Right cardiac atrium (tissue), 5 donors: ENCODE measurements at regions not wholly inside any gene's neighbourhood (a gene's known extent, or its start where the extent isn't known, plus 50 kb on each side); places are given as distances from the start of the nearest gene placed in this dataset.

ENCODE experiments used
- ATAC-seq, 2 donors: fragments of 200-7000 bp; cut with Tn5 transposase; one replicate each; pipeline versions ENCODE4 v1.8.0 to v1.9.1; 2020; ENCODE audit warnings: moderate library complexity in 2 of 2, mild to moderate bottlenecking in 1 of 2
- DNase-seq, 3 donors: peaks; one replicate each; pipeline ENCODE4 v3.0.0-alpha.2; 2020
- H3K27ac ChIP-seq: one replicate; pipeline ENCODE4 v1.5.1; 2013; ENCODE audit warnings: mild to moderate bottlenecking, low read length, control low read depth, moderate library complexity
- H3K27me3 ChIP-seq: one replicate; pipeline ENCODE4 v1.6.1; 2013; ENCODE audit not compliant: control insufficient read depth, insufficient read depth
- H3K4me1 ChIP-seq: one replicate; pipeline ENCODE4 v1.6.1; 2013; ENCODE audit warnings: low read length; ENCODE audit not compliant: control insufficient read depth, insufficient read depth
- H3K4me3 ChIP-seq: one replicate; pipeline ENCODE4 v1.5.1; 2013; ENCODE audit warnings: low read length, control low read depth
- H3K9me3 ChIP-seq: one replicate; pipeline ENCODE4 v1.6.1; 2013; ENCODE audit warnings: low read length; ENCODE audit not compliant: control insufficient read depth
- WGBS: extraction: QIAGEN DNeasy Blood & Tissue Kit; methylation state at CpG from one replicate; pipeline ENCODE4 v1.1.7; 2013; 5-methylcytosine and 5-hydroxymethylcytosine counted together
- intact Hi-C, 4 donors: fragments of 100-400 bp; cut with DNase I; formaldehyde crosslinking; loops; one replicate each; pipeline versions ENCODE4 v1.11.0 to v1.14.0; 2022 to 2023
- donor health status: healthy with polysubstance abuse.
- donor health status: DM: no; HTN: yes; CAD: no.
- donor health status: DM: no; HTN: no; CAD: no.
- donor health status: DM: no; HTN: yes; CAD: no; lungs with severe emphysema.
- donor health status: DM: yes; HTN: yes; CAD: no.

DNA sequence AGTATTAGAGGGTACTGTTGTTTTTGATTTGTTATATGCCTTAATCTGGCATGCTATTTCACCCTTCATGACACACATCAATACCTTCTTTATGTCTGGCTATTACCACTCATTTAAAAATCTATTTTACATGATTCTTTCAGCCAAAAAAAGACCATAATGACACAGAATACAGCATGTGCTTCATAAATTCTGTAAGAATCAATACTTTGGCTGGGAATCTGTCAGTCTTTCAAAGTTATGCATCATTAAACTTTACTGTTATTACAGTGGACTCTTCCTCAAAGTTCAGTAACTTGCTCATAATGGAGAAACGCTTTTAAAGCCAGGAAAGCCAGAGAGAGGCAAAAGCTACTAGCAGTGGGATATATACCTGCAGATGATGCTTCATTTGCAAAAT lies 247.2 kb upstream of the ADGRL2 start:
- Histone ChIP-seq H3K27me3 (no peaks in the 10 kb centered on the region), H3K4me3 (no peak overlapping the region), H3K27ac (no peak overlapping the region), H3K9me3 (no peaks in the 10 kb centered on the region), H3K4me1 (no peaks in the 10 kb centered on the region)
- intact Hi-C loops, result loop anchor here in 1 of 4 donors (10.0 kb wide), 1 partner anchor 201 kb away; no protein-coding TSS in a partner anchor
- ATAC-seq (no peak), DNase-seq (no peak)
- WGBS, result 92% methylated on average over 1 of the region's 1 CpG

- DNase-seq (no peak), ATAC-seq (no peak)
- Histone ChIP-seq H3K27ac (no peak overlapping the region), H3K27me3 (no peaks in the 10 kb centered on the region), H3K9me3 (no peaks in the 10 kb centered on the region), H3K4me1 (no peaks in the 10 kb centered on the region), H3K4me3 (no peak overlapping the region)
- 85% methylated on average over 1 of the region's 1 CpG for WGBS
- intact Hi-C loops, result loop anchor here in 1 of 4 donors (10.0 kb wide), 1 partner anchor 203 kb away; no protein-coding TSS in a partner anchor
These were observed 248.8 kb upstream of the ADGRL2 start for GRCh38 chr1:81551946-81552345.

- Histone ChIP-seq H3K9me3 (no peaks in the 10 kb centered on the region), H3K27me3 (no peaks in the 10 kb centered on the region), H3K4me3 (no peak overlapping the region), H3K4me1 (no peaks in the 10 kb centered on the region), H3K27ac (no peak overlapping the region)
- ATAC-seq (peak in 1 of 2 donors; percentile 34), DNase-seq (no peak)
- intact Hi-C loops, result loop anchor here in 1 of 4 donors (10.0 kb wide), 1 partner anchor 204 kb away; no protein-coding TSS in a partner anchor
- 63% methylated on average over 1 of the region's 1 CpG for WGBS
These were observed 250.0 kb upstream of the ADGRL2 start for GRCh38 chr1:81550753-81551152.

GRCh38 chr1:81549588-81550127 lies 251.1 kb upstream of the ADGRL2 start:
- no peak overlapping the region for H3K27ac ChIP-seq
- intact Hi-C loops, result loop anchor here in 1 of 4 donors (10.0 kb wide), 1 partner anchor 205 kb away; no protein-coding TSS in a partner anchor
- DNase-seq, result no peak
- no peaks in the 10 kb centered on the region for H3K4me1 ChIP-seq
- no peaks in the 10 kb centered on the region for H3K27me3 ChIP-seq
- ATAC-seq, result peak; percentile 40 to 57
- H3K4me3 ChIP-seq, result no peak overlapping the region
- 31% methylated on average over 1 of the region's 1 CpG for WGBS
- no peaks in the 10 kb centered on the region for H3K9me3 ChIP-seq

GRCh38 chr1:81548918-81549587 lies 251.7 kb upstream of the ADGRL2 start:
- Histone ChIP-seq H3K4me3 (no peak overlapping the region), H3K27ac (no peak overlapping the region), H3K4me1 (no peaks in the 10 kb centered on the region), H3K27me3 (no peaks in the 10 kb centered on the region), H3K9me3 (no peaks in the 10 kb centered on the region)
- intact Hi-C loops, result no loop called here
- ATAC-seq, result no peak
- no peak for DNase-seq
- 63% methylated on average over 3 of the region's 3 CpGs for WGBS

- Histone ChIP-seq H3K27ac (no peak overlapping the region), H3K27me3 (no peaks in the 10 kb centered on the region), H3K4me3 (no peak overlapping the region), H3K4me1 (no peaks in the 10 kb centered on the region), H3K9me3 (no peaks in the 10 kb centered on the region)
- no peak for DNase-seq
- intact Hi-C loops, result no loop called here
- ATAC-seq, result peak in 1 of 2 donors; percentile 38
- WGBS, result 69% methylated on average over 2 of the region's 2 CpGs
These were observed 252.8 kb upstream of the ADGRL2 start for GRCh38 chr1:81547912-81548303.

- 62% methylated on average over 6 of the region's 6 CpGs for WGBS
- no peaks in the 10 kb centered on the region for H3K9me3 ChIP-seq
- ATAC-seq, result peak in 1 of 2 donors; percentile 16
- no peak overlapping the region for H3K4me3 ChIP-seq
- intact Hi-C loops, result no loop called here
- no peak for DNase-seq
- H3K4me1 ChIP-seq, result no peaks in the 10 kb centered on the region
- H3K27ac ChIP-seq, result no peak overlapping the region
- H3K27me3 ChIP-seq, result no peaks in the 10 kb centered on the region
These were observed 253.3 kb upstream of the ADGRL2 start for GRCh38 chr1:81547261-81547911.

DNA sequence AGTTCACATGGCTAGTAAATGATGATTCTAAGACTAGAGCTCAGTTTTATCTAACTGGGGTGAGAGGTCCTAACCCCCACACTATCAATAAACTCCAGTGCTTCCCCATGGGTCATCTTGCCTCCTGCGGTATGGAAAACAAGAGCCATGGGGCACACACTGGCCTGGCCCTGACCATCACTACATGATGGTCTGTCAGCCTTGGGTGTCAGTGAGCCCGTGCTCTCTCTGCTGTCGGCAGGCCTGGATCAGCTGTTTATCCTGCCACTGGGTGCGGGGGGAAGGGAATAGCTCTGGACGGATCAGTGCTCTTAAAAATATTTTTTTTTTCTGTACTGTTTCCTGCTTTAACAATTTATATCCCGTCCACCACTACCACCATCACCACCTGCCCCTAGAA lies 255.0 kb upstream of the ADGRL2 start:
- Histone ChIP-seq H3K4me1 (no peaks in the 10 kb centered on the region), H3K27me3 (no peaks in the 10 kb centered on the region), H3K9me3 (no peaks in the 10 kb centered on the region), H3K4me3 (no peak overlapping the region), H3K27ac (no peak overlapping the region)
- peak; percentile 58 to 74 for ATAC-seq
- 73% methylated on average over 6 of the region's 6 CpGs for WGBS
- peak in 2 of 3 donors; percentile 46 to 51 for DNase-seq
- intact Hi-C loops, result no loop called here

GRCh38 chr1:81543764-81544163 lies 257.0 kb upstream of the ADGRL2 start:
- 80% methylated on average over 6 of the region's 6 CpGs for WGBS
- Histone ChIP-seq H3K27ac (no peak overlapping the region), H3K4me1 (peaks cover 1% of the 10 kb centered on the region), H3K27me3 (no peaks in the 10 kb centered on the region), H3K4me3 (no peak overlapping the region), H3K9me3 (no peaks in the 10 kb centered on the region)
- no peak for DNase-seq
- ATAC-seq, result no peak
- intact Hi-C loops, result no loop called here

DNA sequence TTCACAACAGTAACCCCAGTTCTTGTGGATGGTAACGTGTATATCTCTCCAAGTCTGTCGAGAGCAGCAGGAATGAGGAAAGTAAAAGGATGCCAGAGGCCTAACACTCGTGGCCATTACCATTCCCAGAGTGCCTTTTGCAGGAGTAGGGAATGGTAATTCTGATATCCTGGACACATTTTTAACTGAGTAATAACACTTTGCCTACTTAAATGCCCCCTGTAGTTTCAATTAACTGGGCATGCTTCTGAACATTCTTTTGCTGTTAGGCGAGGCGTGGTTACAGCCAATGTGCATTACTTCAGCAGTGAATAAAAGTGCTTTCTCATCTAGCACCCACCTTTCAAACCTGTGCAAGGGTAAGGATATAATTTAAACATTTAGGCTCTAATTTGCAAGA lies 258.5 kb upstream of the ADGRL2 start:
- Histone ChIP-seq H3K27me3 (no peaks in the 10 kb centered on the region), H3K4me1 (peaks cover 1% of the 10 kb centered on the region), H3K4me3 (no peak overlapping the region), H3K27ac (no peak overlapping the region), H3K9me3 (no peaks in the 10 kb centered on the region)
- WGBS, result 72% methylated on average over 5 of the region's 5 CpGs
- ATAC-seq, result no peak
- intact Hi-C loops, result no loop called here
- DNase-seq, result no peak

- Histone ChIP-seq H3K4me3 (no peak overlapping the region), H3K4me1 (peaks cover 1% of the 10 kb centered on the region), H3K27me3 (no peaks in the 10 kb centered on the region), H3K27ac (no peak overlapping the region), H3K9me3 (no peaks in the 10 kb centered on the region)
- no peak for ATAC-seq
- intact Hi-C loops, result no loop called here
- no peak for DNase-seq
These were observed 260.5 kb upstream of the ADGRL2 start for GRCh38 chr1:81540216-81540615.
